Vagina (tissue), 2 donors: ENCODE measurements at regions not wholly inside any gene's neighbourhood (a gene's known extent, or its start where the extent isn't known, plus 50 kb on each side); places are given as distances from the start of the nearest gene placed in this dataset.

Experiments used
- DNase-seq, 2 donors: peaks; one replicate each; pipeline ENCODE4 v3.0.0-alpha.2; 2017; ENCODE audit errors: extremely low spot score in 2 of 2
- H3K27ac ChIP-seq: fragments of 200-600 bp; sonication (generic); one replicate; pipeline ENCODE4 v1.5.1; 2019
- H3K27me3 ChIP-seq: fragments of 200-600 bp; sonication (generic); one replicate; pipeline ENCODE4 v1.5.1; 2019
- H3K36me3 ChIP-seq, 2 donors: fragments of 200-600 bp; sonication (generic); one replicate each; pipeline ENCODE4 v1.5.1; 2017 to 2019
- H3K4me1 ChIP-seq: fragments of 200-600 bp; sonication (generic); one replicate; pipeline ENCODE4 v1.5.1; 2019
- H3K4me3 ChIP-seq, 2 donors: fragments of 200-600 bp; sonication (generic); 1 replicate in 1 of 2; 2 replicates in 1 of 2; pipeline ENCODE4 v1.5.1; 2016 to 2019
- H3K9me3 ChIP-seq: fragments of 200-600 bp; sonication (generic); one replicate; pipeline ENCODE4 v1.5.1; 2019
- CTCF ChIP-seq, 3 experiments: fragments of 450-650 bp in 2 of 3; fragments of 200-600 bp in 1 of 3; sonication (generic) in 1 of 3; IDR thresholded peaks; one replicate each; pipeline ENCODE4 v1.5.1; 2017 to 2019; ENCODE audit warnings: antibody characterized with exemption in 3 of 3, mild to moderate bottlenecking in 2 of 3, moderate library complexity in 2 of 3
- POLR2A ChIP-seq, 2 donors: fragments of 450-650 bp; IDR thresholded peaks; one replicate each; pipeline ENCODE4 v1.6.1; 2017; ENCODE audit warnings: antibody characterized with exemption in 2 of 2, mild to moderate bottlenecking in 2 of 2, moderate library complexity in 2 of 2
- POLR2AphosphoS5 ChIP-seq, 2 donors: sonication (generic); formaldehyde crosslinking; IDR thresholded peaks; one replicate each; pipeline ENCODE4 v1.9.0; 2017; ENCODE audit warnings: antibody characterized with exemption in 2 of 2, mild to moderate bottlenecking in 2 of 2, low read depth in 1 of 2; ENCODE audit not compliant: insufficient read depth in 1 of 2
- intact Hi-C: fragments of 100-400 bp; cut with DNase I; formaldehyde crosslinking; loops from one replicate; pipeline ENCODE4 v1.15.1; 2023

- H3K4me3 ChIP-seq = no peak overlapping the region
- intact Hi-C loops = no loop called here
- H3K36me3 ChIP-seq = no peaks in the 10 kb centered on the region
- no peaks in the 10 kb centered on the region for H3K4me1 ChIP-seq
- no peaks in the 10 kb centered on the region for H3K27me3 ChIP-seq
- no peaks in the 10 kb centered on the region for H3K9me3 ChIP-seq
- TF ChIP-seq POLR2AphosphoS5 (IDR thresholded peaks at IDR 0.05; ENCODE audit: insufficient read depth in 1 of 2, low read depth in 1 of 2) (no peak), POLR2A (IDR thresholded peaks at IDR 0.05) (no peak), CTCF (IDR thresholded peaks at IDR 0.05) (no peak)
- DNase-seq = no peak
- no peak overlapping the region for H3K27ac ChIP-seq
These were observed 521.8 kb upstream of the CNTN3 start for GRCh38 chr3:75136100-75136897.

- intact Hi-C loops = no loop called here
- DNase-seq = no peak
- H3K27ac ChIP-seq = no peak overlapping the region
- H3K4me3 ChIP-seq = no peak overlapping the region
- H3K4me1 ChIP-seq = no peaks in the 10 kb centered on the region
- TF ChIP-seq POLR2AphosphoS5 (IDR thresholded peaks at IDR 0.05; ENCODE audit: insufficient read depth in 1 of 2, low read depth in 1 of 2) (no peak), POLR2A (IDR thresholded peaks at IDR 0.05) (no peak), CTCF (IDR thresholded peaks at IDR 0.05) (no peak)
- no peaks in the 10 kb centered on the region for H3K9me3 ChIP-seq
- no peaks in the 10 kb centered on the region for H3K36me3 ChIP-seq
- H3K27me3 ChIP-seq = no peaks in the 10 kb centered on the region
These were observed 523.9 kb upstream of the CNTN3 start for GRCh38 chr3:75138345-75138744.

- Histone ChIP-seq H3K9me3 (no peaks in the 10 kb centered on the region), H3K27me3 (no peaks in the 10 kb centered on the region), H3K27ac (no peak overlapping the region), H3K4me1 (no peaks in the 10 kb centered on the region), H3K36me3 (no peaks in the 10 kb centered on the region), H3K4me3 (no peak overlapping the region)
- intact Hi-C loops = no loop called here
- DNase-seq = no peak
- no peak for TF ChIP-seq POLR2AphosphoS5 (IDR thresholded peaks at IDR 0.05; ENCODE audit: insufficient read depth in 1 of 2, low read depth in 1 of 2)
These were observed 523.1 kb upstream of the FRG2C start for GRCh38 chr3:75140904-75141615.

GRCh38 chr3:75144406-75144805 lies 519.7 kb upstream of the FRG2C start:
- Histone ChIP-seq H3K4me3 (no peak overlapping the region), H3K4me1 (no peaks in the 10 kb centered on the region), H3K9me3 (no peaks in the 10 kb centered on the region), H3K27me3 (no peaks in the 10 kb centered on the region), H3K27ac (no peak overlapping the region), H3K36me3 (no peaks in the 10 kb centered on the region)
- no peak for DNase-seq
- intact Hi-C loops = no loop called here
- no peak for TF ChIP-seq CTCF (IDR thresholded peaks at IDR 0.05)
- no peak for TF ChIP-seq POLR2A (IDR thresholded peaks at IDR 0.05)
- TF ChIP-seq POLR2AphosphoS5 (IDR thresholded peaks at IDR 0.05; ENCODE audit: insufficient read depth in 1 of 2, low read depth in 1 of 2) = no peak

- DNase-seq = no peak
- Histone ChIP-seq H3K27ac (no peak overlapping the region), H3K27me3 (no peaks in the 10 kb centered on the region), H3K36me3 (no peaks in the 10 kb centered on the region), H3K4me3 (no peak overlapping the region), H3K9me3 (no peaks in the 10 kb centered on the region), H3K4me1 (no peaks in the 10 kb centered on the region)
- TF ChIP-seq POLR2AphosphoS5 (IDR thresholded peaks at IDR 0.05; ENCODE audit: insufficient read depth in 1 of 2, low read depth in 1 of 2) (no peak), POLR2A (IDR thresholded peaks at IDR 0.05) (no peak), CTCF (IDR thresholded peaks at IDR 0.05) (no peak)
- intact Hi-C loops = no loop called here
These were observed 492.4 kb upstream of the FRG2C start for GRCh38 chr3:75171630-75172230.
